Astrocyte (in vitro differentiated cells and primary cell): ENCODE measurements at regions not wholly inside any gene's neighbourhood (a gene's known extent, or its start where the extent isn't known, plus 50 kb on each side); places are given as distances from the start of the nearest gene placed in this dataset.

Source experiments
- EZH2 ChIP-seq: IDR thresholded peaks from 2 replicates; pipeline ENCODE4 v1.6.1; 2012; ENCODE audit warnings: mild to moderate bottlenecking, low read length, inconsistent platforms; ENCODE audit not compliant: insufficient read depth
- TF ChIP-seq, protein P1 (sequence below): IDR thresholded peaks from 2 replicates; pipeline ENCODE4 v1.5.1; 2011; ENCODE audit warnings: low read depth, mild to moderate bottlenecking, inconsistent platforms, low read length, moderate library complexity; ENCODE audit not compliant: insufficient read depth

DNA sequence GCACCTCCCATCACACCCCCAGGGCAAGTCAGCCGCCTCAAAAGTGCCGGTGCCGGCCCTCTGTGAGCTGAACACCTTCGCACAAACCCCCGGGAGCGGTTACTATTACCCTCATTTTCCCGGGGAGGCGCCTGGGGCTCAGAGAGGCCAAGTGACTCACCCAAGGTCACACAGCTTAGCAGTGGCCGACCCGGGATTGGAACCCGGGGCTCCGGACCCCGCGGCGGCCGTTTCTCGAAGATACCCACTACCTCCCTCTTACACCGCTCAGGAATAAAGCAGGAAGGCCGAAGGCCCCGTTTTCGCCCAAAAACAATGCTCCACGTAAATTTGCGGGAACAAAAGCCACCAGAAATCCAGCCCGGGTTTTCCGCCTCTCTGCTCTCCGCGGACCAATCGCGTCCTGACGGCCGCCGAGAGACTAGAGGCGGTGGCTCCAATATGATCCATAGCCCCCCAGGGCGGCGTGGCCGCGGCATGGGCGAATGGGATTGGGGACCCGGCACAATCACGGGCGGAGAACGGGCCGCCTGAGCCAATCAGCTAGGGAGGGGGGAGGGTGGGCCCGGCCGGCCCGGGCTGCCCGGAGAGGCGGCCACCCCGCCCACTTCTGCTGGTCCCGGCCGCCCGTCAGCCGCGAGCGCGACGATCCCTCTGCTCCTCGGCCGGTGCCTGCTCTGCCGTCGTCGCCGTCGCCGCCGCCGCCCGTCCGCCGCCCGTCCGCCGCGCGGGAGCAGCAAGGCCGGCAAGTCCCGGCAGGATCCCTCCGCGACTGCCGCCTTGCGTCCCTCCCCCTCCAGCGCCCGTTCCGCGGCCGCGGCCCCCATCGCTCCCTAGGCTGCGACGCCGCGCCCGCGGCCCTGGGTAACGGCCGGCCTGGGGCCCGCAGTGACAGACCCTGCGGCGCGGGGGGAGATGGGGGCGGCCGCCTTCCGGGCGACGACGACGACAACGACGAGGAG, 177.0 kb downstream of the OR4M2 start:
- TF ChIP-seq EZH2 = no peak
- TF ChIP-seq, protein P1, sequence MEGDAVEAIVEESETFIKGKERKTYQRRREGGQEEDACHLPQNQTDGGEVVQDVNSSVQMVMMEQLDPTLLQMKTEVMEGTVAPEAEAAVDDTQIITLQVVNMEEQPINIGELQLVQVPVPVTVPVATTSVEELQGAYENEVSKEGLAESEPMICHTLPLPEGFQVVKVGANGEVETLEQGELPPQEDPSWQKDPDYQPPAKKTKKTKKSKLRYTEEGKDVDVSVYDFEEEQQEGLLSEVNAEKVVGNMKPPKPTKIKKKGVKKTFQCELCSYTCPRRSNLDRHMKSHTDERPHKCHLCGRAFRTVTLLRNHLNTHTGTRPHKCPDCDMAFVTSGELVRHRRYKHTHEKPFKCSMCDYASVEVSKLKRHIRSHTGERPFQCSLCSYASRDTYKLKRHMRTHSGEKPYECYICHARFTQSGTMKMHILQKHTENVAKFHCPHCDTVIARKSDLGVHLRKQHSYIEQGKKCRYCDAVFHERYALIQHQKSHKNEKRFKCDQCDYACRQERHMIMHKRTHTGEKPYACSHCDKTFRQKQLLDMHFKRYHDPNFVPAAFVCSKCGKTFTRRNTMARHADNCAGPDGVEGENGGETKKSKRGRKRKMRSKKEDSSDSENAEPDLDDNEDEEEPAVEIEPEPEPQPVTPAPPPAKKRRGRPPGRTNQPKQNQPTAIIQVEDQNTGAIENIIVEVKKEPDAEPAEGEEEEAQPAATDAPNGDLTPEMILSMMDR = no peak
